Sigmoid colon (tissue), 6 donors: ENCODE measurements at regions not wholly inside any gene's neighbourhood (a gene's known extent, or its start where the extent isn't known, plus 50 kb on each side); places are given as distances from the start of the nearest gene placed in this dataset.

Experiments
- DNase-seq: peaks from one replicate; pipeline ENCODE4 v3.0.0-alpha.2; 2019
- H3K27ac ChIP-seq, 4 donors: fragments of 200-600 bp; sonication (generic); one replicate each; pipeline ENCODE4 v1.5.1; 2016 to 2019; ENCODE audit warnings: mild to moderate bottlenecking in 1 of 4
- H3K27me3 ChIP-seq, 3 donors: fragments of 200-600 bp; sonication (generic); one replicate each; pipeline ENCODE4 v1.5.1; 2019; ENCODE audit warnings: mild to moderate bottlenecking in 1 of 3
- H3K36me3 ChIP-seq, 4 donors: fragments of 200-600 bp; sonication (generic); one replicate each; pipeline ENCODE4 v1.5.1; 2016 to 2019
- H3K4me1 ChIP-seq, 4 donors: fragments of 200-600 bp; sonication (generic); one replicate each; pipeline ENCODE4 v1.5.1; 2017 to 2019
- H3K4me3 ChIP-seq, 4 donors: fragments of 200-600 bp; sonication (generic); one replicate each; pipeline ENCODE4 v1.5.1; 2017 to 2019; ENCODE audit warnings: mild to moderate bottlenecking in 2 of 4, moderate library complexity in 1 of 4
- H3K9me3 ChIP-seq, 4 donors: fragments of 200-600 bp in 3 of 4; sonication (generic) in 3 of 4; one replicate each; pipeline versions ENCODE4 v1.5.1 to v1.6.1; 2013 to 2019
- CTCF ChIP-seq, 4 experiments: fragments of 450-650 bp in 3 of 4; fragments of 200-600 bp in 1 of 4; IDR thresholded peaks; one replicate each; pipeline ENCODE4 v1.5.1; 2016 to 2019; ENCODE audit warnings: antibody characterized with exemption in 4 of 4, mild to moderate bottlenecking in 3 of 4, moderate library complexity in 2 of 4
- EP300 ChIP-seq, 4 donors: sonication (generic); formaldehyde crosslinking; IDR thresholded peaks; one replicate each; pipeline ENCODE4 v1.6.1; 2017; ENCODE audit warnings: antibody characterized with exemption in 4 of 4
- POLR2A ChIP-seq, 2 donors: fragments of 450-650 bp; IDR thresholded peaks; one replicate each; pipeline ENCODE4 v1.6.1; 2016; ENCODE audit warnings: antibody characterized with exemption in 2 of 2, mild to moderate bottlenecking in 2 of 2, moderate library complexity in 2 of 2
- POLR2AphosphoS5 ChIP-seq, 4 donors: sonication (generic); formaldehyde crosslinking; IDR thresholded peaks; one replicate each; pipeline ENCODE4 v1.6.1; 2017; ENCODE audit warnings: antibody characterized with exemption in 4 of 4
- WGBS, 2 donors: extraction: QIAGEN DNeasy Blood & Tissue Kit; methylation state at CpG; one replicate each; pipeline ENCODE4 v1.1.7; 2013; 5-methylcytosine and 5-hydroxymethylcytosine counted together
- intact Hi-C: fragments of 100-400 bp; cut with DNase I; formaldehyde crosslinking; loops from one replicate; pipeline ENCODE4 v1.15.1; 2023
- donor health status: healthy with polysubstance abuse.
- donor health status: healthy.

- intact Hi-C loops: no loop called here
- WGBS, 2 donors: 92 to 93% methylated on average over 3 of the region's 3 CpGs
- Histone ChIP-seq H3K36me3 (no peaks in the 10 kb centered on the region), H3K27ac (no peak overlapping the region), H3K4me1 (peaks cover 0 to 8% (median 0%) of the 10 kb centered on the region in 4 donors), H3K4me3 (no peak overlapping the region), H3K9me3 (peaks cover 0 to 8% (median 0%) of the 10 kb centered on the region in 4 donors), H3K27me3 (no peaks in the 10 kb centered on the region)
- DNase-seq: no peak
- no peak for TF ChIP-seq EP300 (IDR thresholded peaks at IDR 0.05)
- no peak for TF ChIP-seq CTCF (IDR thresholded peaks at IDR 0.05)
- TF ChIP-seq POLR2AphosphoS5 (IDR thresholded peaks at IDR 0.05): no peak
- TF ChIP-seq POLR2A (IDR thresholded peaks at IDR 0.05): no peak
Measured at GRCh38 chr16:76768316-76768715, 422.7 kb upstream of the MON1B start.

GRCh38 chr16:76768948-76769347 lies 422.0 kb upstream of the MON1B start:
- DNase-seq: no peak
- Histone ChIP-seq H3K4me1 (peaks cover 0 to 8% (median 0%) of the 10 kb centered on the region in 4 donors), H3K27ac (no peak overlapping the region), H3K4me3 (no peak overlapping the region), H3K9me3 (peaks cover 0 to 5% (median 0%) of the 10 kb centered on the region in 4 donors), H3K36me3 (no peaks in the 10 kb centered on the region), H3K27me3 (no peaks in the 10 kb centered on the region)
- TF ChIP-seq POLR2AphosphoS5 (IDR thresholded peaks at IDR 0.05): peak in 1 of 4 donors; percentile 43
- TF ChIP-seq POLR2A (IDR thresholded peaks at IDR 0.05): no peak
- WGBS, 2 donors: 89 to 90% methylated on average over 8 of the region's 8 CpGs
- intact Hi-C loops: no loop called here

GRCh38 chr16:76771216-76771615 lies 419.8 kb upstream of the MON1B start:
- intact Hi-C loops: no loop called here
- 70 to 71% methylated on average over 1 of the region's 1 CpG for WGBS, 2 donors
- H3K27ac ChIP-seq: no peak overlapping the region
- H3K36me3 ChIP-seq: no peaks in the 10 kb centered on the region
- no peaks in the 10 kb centered on the region for H3K27me3 ChIP-seq
- no peak overlapping the region for H3K4me3 ChIP-seq
- no peak for TF ChIP-seq POLR2AphosphoS5 (IDR thresholded peaks at IDR 0.05)
- no peak for TF ChIP-seq EP300 (IDR thresholded peaks at IDR 0.05)
- no peak for TF ChIP-seq CTCF (IDR thresholded peaks at IDR 0.05)
- TF ChIP-seq POLR2A (IDR thresholded peaks at IDR 0.05): no peak
- peaks cover 0 to 8% (median 0%) of the 10 kb centered on the region in 4 donors for H3K4me1 ChIP-seq
- no peak for DNase-seq
- H3K9me3 ChIP-seq: no peaks in the 10 kb centered on the region

GRCh38 chr16:76777721-76778465 lies 413.1 kb upstream of the MON1B start:
- Histone ChIP-seq H3K27me3 (no peaks in the 10 kb centered on the region), H3K27ac (no peak overlapping the region), H3K4me1 (no peaks in the 10 kb centered on the region), H3K36me3 (no peaks in the 10 kb centered on the region), H3K4me3 (no peak overlapping the region), H3K9me3 (no peaks in the 10 kb centered on the region)
- DNase-seq: no peak
- TF ChIP-seq CTCF (IDR thresholded peaks at IDR 0.05) (no peak), POLR2A (IDR thresholded peaks at IDR 0.05) (no peak), POLR2AphosphoS5 (IDR thresholded peaks at IDR 0.05) (no peak), EP300 (IDR thresholded peaks at IDR 0.05) (no peak)
- WGBS, 2 donors: 67 to 78% methylated on average over 7 of the region's 7 CpGs
- intact Hi-C loops: no loop called here

- H3K36me3 ChIP-seq: no peaks in the 10 kb centered on the region
- no peak overlapping the region for H3K4me3 ChIP-seq
- no peaks in the 10 kb centered on the region for H3K9me3 ChIP-seq
- intact Hi-C loops: no loop called here
- no peak for DNase-seq
- no peak for TF ChIP-seq POLR2AphosphoS5 (IDR thresholded peaks at IDR 0.05)
- TF ChIP-seq POLR2A (IDR thresholded peaks at IDR 0.05): no peak
- TF ChIP-seq EP300 (IDR thresholded peaks at IDR 0.05): no peak
- H3K27me3 ChIP-seq: no peaks in the 10 kb centered on the region
- H3K27ac ChIP-seq: no peak overlapping the region
- no peaks in the 10 kb centered on the region for H3K4me1 ChIP-seq
Measured at GRCh38 chr16:76780556-76780955, 410.4 kb upstream of the MON1B start.

- Histone ChIP-seq H3K36me3 (no peaks in the 10 kb centered on the region), H3K4me3 (no peak overlapping the region), H3K27me3 (no peaks in the 10 kb centered on the region), H3K9me3 (no peaks in the 10 kb centered on the region), H3K27ac (no peak overlapping the region), H3K4me1 (no peaks in the 10 kb centered on the region)
- WGBS, 2 donors: 75 to 86% methylated on average over 5 of the region's 5 CpGs
- TF ChIP-seq CTCF (IDR thresholded peaks at IDR 0.05) (no peak), EP300 (IDR thresholded peaks at IDR 0.05) (no peak), POLR2AphosphoS5 (IDR thresholded peaks at IDR 0.05) (no peak), POLR2A (IDR thresholded peaks at IDR 0.05) (no peak)
- intact Hi-C loops: no loop called here
- no peak for DNase-seq
Measured at GRCh38 chr16:76784530-76784929, 406.5 kb upstream of the MON1B start.
